ENCODE measurements at regions not wholly inside any gene's neighbourhood (a gene's known extent, or its start where the extent isn't known, plus 50 kb on each side); places are given as distances from the start of the nearest gene placed in this dataset.
"Not testable (repeated sequence)": the region's sequence is repeated elsewhere in the genome, so short reads cannot be mapped to it uniquely, and the experiment has no call there.

- intact Hi-C loops (cut with DNase I) = no loop called here
- ATAC-seq (no peak), DNase-seq (ENCODE audit: missing footprints) (no peak)
Measured at GRCh38 chr1:3987669-3988235, 87.7 kb upstream of the C1orf174 start.

DNA sequence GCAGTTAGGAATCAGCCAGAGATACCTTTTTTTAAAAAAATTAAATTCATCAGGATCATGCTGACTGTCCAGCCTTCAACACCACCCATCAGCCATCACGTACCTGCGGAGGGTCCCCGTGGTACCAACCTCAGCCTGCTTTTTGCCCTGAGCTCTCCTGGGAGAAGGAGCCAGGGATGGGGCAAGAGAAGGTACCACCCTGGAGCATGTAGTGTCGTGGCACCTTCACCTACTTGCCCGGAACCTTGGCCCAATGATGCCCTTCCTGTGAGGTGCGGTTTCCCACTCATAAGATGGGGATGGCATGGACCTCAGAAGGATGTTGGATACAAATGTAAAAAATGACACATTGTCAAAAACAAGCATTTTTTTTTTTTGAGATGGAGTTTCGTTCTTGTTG is 88.4 kb upstream of the C1orf174 start:
- no peak for DNase-seq (ENCODE audit: missing footprints)
- ATAC-seq = no peak
- intact Hi-C loops (cut with DNase I) = no loop called here

GRCh38 chr1:3989465-3989864 is 89.4 kb upstream of the C1orf174 start:
- intact Hi-C loops (cut with DNase I) = no loop called here
- ATAC-seq = no peak
- no peak for DNase-seq (ENCODE audit: missing footprints)

GRCh38 chr1:3992103-3992556 is 92.1 kb upstream of the C1orf174 start:
- ATAC-seq (no peak), DNase-seq (ENCODE audit: missing footprints) (no peak)
- intact Hi-C loops (cut with DNase I) = no loop called here

DNA sequence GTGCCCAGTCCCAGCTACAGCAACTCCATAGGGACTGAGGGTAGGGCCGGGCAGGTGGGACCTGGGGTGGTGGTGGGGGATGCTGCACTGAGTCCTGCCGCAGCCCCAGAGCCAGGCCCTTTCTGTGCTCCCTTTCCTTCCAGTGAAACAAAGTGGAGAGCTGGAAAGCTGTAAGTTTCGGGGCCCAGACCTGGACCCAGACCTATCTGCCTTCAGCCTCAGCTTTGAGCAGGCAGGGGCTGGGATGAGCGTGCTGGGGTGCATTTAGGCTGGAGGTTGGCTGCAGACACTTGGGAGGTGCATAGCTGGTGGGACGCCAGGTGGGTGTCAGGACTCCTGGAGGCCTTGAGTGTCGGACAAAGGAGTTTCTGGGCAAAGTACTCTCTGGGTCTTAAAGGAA is 92.7 kb upstream of the C1orf174 start:
- no peak for ATAC-seq
- intact Hi-C loops (cut with DNase I) = no loop called here
- no peak for DNase-seq (ENCODE audit: missing footprints)

DNA sequence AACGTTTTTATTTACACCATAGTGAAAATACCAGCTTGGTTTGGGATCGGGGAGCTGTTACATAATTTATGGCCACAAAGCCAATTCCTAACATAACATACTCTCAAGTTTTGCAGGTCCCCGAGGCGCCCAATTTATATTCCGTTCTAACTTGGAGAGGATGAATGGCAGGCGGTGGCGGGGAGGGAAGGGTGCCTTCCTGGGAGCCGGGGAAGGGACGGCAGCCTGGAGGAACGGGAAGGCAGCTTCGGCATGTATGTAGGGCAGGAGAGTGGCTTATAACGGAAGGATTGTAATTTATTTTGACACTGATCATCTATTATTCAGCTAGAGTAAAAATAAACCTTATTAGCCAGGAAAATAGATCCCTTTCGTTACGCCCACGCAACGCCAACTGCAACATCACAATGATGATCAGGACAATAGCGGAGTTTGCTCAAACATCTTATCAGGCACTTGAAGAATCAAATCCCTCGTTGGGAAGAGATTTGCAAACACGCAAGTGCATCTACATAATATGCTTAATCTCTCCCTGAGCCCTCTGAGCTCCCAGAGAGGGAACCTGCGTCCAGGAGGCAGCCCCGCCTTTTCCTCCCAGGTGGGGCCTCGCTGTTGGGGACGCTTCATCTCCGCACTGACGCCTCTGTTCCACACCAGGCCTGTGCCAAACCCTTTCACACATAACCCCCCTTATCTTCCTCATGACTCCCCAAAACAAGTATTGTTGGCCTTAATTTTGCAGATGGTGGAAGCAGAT is 93.7 kb upstream of the C1orf174 start:
- intact Hi-C loops (cut with DNase I) = no loop called here
- ATAC-seq (no peak), DNase-seq (ENCODE audit: missing footprints) (no peak)

- intact Hi-C loops (cut with DNase I) = no loop called here
- ATAC-seq = no peak
- no peak for DNase-seq (ENCODE audit: missing footprints)
Measured at GRCh38 chr1:3995141-3995780, 95.2 kb upstream of the C1orf174 start.

GRCh38 chr1:3996846-3997705 is 97.0 kb upstream of the C1orf174 start:
- ATAC-seq (no peak), DNase-seq (ENCODE audit: missing footprints) (no peak)
- intact Hi-C loops (cut with DNase I) = no loop called here

DNA sequence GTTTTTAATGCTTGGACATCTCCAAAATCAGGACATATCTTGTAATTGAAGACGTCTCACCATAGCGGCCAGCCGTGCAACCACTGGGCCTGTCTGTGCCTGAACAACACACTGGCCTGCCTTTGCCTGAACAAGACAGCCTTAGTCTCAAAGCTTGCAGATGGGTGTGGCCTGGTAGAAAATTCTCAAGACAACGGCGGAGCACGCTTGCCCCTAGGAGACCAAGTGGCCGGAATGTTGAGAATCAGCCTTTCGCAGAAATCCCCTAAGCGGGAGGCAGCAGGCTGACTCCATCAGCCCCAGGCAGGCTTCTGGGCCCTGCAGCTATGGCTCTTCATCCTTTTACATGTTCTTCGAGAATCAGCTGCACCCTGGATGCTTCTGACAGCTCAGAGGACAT is 98.0 kb upstream of the C1orf174 start:
- DNase-seq (ENCODE audit: missing footprints) = no peak
- no peak for ATAC-seq
- intact Hi-C loops (cut with DNase I) = no loop called here

DNA sequence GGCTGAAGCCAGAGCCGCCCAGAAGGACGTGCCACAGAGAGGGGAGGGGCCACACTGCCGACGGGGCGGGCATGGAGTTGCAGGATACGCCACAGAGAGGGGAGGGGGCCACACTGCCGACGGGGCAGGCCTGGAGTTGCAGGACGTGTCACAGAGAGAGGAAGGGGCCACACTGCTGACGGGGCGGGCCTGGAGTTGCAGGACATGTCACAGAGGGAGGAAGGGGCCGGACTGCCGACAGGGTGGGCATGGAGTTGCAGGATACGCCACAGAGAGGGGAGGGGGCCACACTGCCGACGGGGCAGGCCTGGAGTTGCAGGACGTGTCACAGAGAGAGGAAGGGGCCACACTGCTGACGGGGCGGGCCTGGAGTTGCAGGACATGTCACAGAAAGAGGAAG is 99.4 kb upstream of the C1orf174 start:
- ATAC-seq; intact Hi-C loops (cut with DNase I); DNase-seq (ENCODE audit: missing footprints): not testable (repeated sequence)

DNA sequence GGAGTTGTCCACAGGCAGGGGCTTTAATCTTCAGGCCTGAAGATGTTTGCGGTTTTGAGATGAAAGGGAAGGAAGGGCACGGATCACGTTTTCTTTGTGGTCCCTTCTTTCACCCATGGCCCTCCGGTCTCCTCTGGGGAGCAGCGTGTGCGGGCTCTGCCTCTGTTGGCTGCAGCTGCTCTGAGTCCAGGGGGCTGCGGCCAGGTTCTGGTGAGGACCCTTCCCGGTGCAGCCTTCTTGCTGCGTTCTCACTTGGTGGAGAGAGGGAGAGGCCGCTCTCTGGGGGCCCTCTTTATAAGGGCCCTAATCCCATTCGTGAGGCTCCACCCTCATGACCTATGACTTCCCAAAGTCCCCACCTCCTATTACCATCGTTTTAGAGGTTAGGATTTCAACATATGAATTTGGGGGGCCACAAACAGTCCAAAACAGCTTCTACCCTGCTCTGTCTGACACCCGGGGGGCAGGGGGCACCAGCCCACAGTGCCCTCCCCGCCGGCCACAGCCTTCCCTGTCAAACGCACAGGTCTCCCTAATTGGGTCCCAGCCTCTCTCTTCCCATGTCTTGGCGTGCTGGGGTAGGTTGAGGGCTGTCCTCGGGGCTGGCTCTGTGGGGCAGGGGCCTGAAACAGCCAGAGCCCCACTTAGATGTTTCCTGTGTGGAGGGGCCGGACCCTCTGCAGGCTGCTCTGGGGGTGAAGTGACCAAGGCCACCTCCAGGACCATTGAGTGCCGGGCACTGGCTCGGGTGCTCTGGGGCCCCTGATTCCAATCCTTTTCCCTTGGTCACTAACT is 100.1 kb upstream of the C1orf174 start:
- intact Hi-C loops (cut with DNase I) = no loop called here
- DNase-seq (ENCODE audit: missing footprints) = no peak
- ATAC-seq = no peak

GRCh38 chr1:4000811-4001251 is 100.8 kb upstream of the C1orf174 start:
- intact Hi-C loops (cut with DNase I) = no loop called here
- ATAC-seq (no peak), DNase-seq (ENCODE audit: missing footprints) (no peak)

DNA sequence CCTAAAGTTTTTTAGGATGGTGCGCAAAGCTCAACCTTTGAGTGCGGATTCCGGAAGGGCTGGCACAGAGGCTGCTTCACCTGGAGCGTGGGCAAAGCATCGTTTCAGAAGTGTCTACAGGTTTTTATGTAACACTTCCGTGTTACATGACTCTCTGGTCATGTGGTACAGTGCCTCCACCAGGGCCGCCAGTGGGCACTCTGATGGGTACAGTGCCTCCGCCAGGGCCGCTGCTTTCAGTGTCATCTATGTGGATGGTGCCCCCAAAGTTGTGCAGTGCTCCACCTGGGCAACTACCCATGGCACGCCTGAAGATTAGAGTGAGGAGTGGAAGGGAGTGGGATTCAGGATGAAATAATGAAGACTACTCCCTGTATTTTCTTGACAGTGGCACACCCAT is 101.4 kb upstream of the C1orf174 start:
- intact Hi-C loops (cut with DNase I) = no loop called here
- ATAC-seq (no peak), DNase-seq (ENCODE audit: missing footprints) (no peak)

DNA sequence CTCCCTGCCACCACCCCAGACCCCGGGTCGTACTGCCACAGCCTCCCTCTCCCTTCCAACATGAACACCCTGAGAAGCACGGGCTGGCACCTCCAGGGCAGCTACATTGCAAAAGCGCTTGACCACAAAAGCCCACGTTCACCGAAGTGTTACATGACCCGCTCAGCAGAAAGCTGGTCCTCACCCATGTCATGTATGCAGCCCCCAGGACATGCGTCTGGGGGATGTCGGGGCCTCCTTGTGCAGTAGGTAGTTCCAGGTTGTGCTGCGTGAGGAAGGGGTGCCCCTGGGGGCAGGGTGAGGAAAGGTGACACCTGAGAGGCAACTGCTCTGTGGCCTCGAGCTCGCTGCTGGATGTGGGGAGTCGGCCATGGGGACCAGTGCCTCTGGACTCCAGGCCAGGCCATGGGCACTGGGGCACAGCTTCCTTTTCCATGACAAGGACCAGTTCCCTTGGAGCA is 102.0 kb upstream of the C1orf174 start:
- intact Hi-C loops (cut with DNase I) = no loop called here
- DNase-seq (ENCODE audit: missing footprints) = no peak
- ATAC-seq = no peak

- DNase-seq (ENCODE audit: missing footprints) (no peak), ATAC-seq (no peak)
- intact Hi-C loops (cut with DNase I) = no loop called here
Measured at GRCh38 chr1:4002741-4003140, 102.7 kb upstream of the C1orf174 start.

DNA sequence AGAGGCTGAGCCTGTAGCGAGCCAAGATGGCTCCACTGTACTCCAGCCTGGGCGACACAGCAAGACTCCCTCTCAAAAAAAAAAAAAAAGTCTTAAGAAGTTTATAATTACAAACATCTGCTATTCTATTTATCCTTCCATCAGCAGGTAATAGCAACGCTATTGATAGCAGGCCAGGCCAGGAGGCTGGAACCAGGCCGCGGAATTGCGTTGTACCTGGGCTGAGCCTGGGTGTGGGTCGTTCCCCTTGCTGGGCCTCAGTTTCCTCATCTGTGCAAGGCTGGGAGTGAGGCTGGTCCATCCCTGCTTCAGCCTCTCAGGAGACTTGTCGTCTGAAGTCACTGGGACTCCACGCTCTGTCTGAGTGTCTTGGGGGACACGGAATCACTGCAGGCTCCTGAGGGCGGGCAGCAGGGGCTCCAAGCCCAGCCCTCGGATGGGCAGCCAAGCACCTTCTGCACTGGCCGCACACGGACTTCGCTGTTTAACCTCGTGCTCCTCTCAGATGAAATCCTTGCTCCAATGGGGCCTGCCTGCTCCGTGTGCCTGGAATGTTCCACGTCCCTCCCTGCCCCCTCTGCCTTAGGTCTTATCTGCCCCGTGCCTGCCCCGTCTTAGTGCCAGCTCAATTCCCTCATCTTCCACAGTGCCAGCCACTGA is 103.9 kb upstream of the C1orf174 start:
- intact Hi-C loops (cut with DNase I) = no loop called here
- DNase-seq (ENCODE audit: missing footprints) (no peak), ATAC-seq (no peak)

- ATAC-seq (no peak), DNase-seq (ENCODE audit: missing footprints) (no peak)
- intact Hi-C loops (cut with DNase I) = no loop called here
Measured at GRCh38 chr1:4004635-4005430, 104.8 kb upstream of the C1orf174 start.
